MCF 10A (cell line): ENCODE measurements at regions not wholly inside any gene's neighbourhood (a gene's known extent, or its start where the extent isn't known, plus 50 kb on each side); places are given as distances from the start of the nearest gene placed in this dataset.

ENCODE experiments used
- BruUV-seq: library from RNA; stranded (reverse); fragments of 400-500 nt; replicated peaks from 2 replicates; lab custom pipeline; 2021; lab: Mats Ljungman, UMichigan
- CTCF ChIA-PET: fragments of 300-600 bp; sonication (Branson Sonifier 250); formaldehyde crosslinking; extraction: SDS; loops from one replicate; lab custom pipeline; 2021; ENCODE audit warnings: antibody characterized with exemption, inconsistent platforms; lab: Yijun Ruan, JAX
- POLR2A ChIA-PET: fragments of 300-600, 350-650 bp; sonication (Branson Sonifier 250); formaldehyde crosslinking; extraction: SDS; loops from one replicate; lab custom pipeline; 2020; ENCODE audit warnings: antibody characterized with exemption, inconsistent platforms; lab: Yijun Ruan, JAX
- DNase-seq: peaks from one replicate; pipeline ENCODE4 v3.0.0-alpha.2; 2018; ENCODE audit not compliant: unreplicated experiment
- H3K27ac Mint-ChIP-seq: one replicate; pipeline ENCODE4 v1.8.0; 2022; ENCODE audit warnings: mild to moderate bottlenecking, low read depth, mixed read lengths; ENCODE audit not compliant: unreplicated experiment
- H3K27me3 Mint-ChIP-seq: one replicate; pipeline ENCODE4 v1.8.0; 2022; ENCODE audit warnings: mixed read lengths; ENCODE audit not compliant: insufficient read depth, unreplicated experiment
- H3K36me3 Mint-ChIP-seq: one replicate; pipeline ENCODE4 v1.8.0; 2022; ENCODE audit warnings: mild to moderate bottlenecking, moderate library complexity, mixed read lengths; ENCODE audit not compliant: insufficient read depth, unreplicated experiment
- H3K4me1 Mint-ChIP-seq: one replicate; pipeline ENCODE4 v1.8.0; 2022; ENCODE audit warnings: mixed read lengths; ENCODE audit not compliant: insufficient read depth, unreplicated experiment
- H3K4me3 Mint-ChIP-seq: one replicate; pipeline ENCODE4 v1.8.0; 2022; ENCODE audit warnings: mild to moderate bottlenecking, moderate library complexity, mixed read lengths; ENCODE audit not compliant: unreplicated experiment
- H3K9me3 Mint-ChIP-seq: one replicate; pipeline ENCODE4 v1.8.0; 2022; ENCODE audit warnings: mixed read lengths; ENCODE audit not compliant: unreplicated experiment
- CTCF ChIP-seq: fragments of 200-600 bp; IDR thresholded peaks from one replicate; pipeline ENCODE4 v1.8.0; 2022; ENCODE audit warnings: antibody characterized with exemption, mild to moderate bottlenecking; ENCODE audit not compliant: unreplicated experiment
- intact Hi-C: fragments of 100-400 bp; cut with micrococcal nuclease; formaldehyde crosslinking; loops from 2 replicates; pipeline ENCODE4 v1.14.1; 2022

DNA sequence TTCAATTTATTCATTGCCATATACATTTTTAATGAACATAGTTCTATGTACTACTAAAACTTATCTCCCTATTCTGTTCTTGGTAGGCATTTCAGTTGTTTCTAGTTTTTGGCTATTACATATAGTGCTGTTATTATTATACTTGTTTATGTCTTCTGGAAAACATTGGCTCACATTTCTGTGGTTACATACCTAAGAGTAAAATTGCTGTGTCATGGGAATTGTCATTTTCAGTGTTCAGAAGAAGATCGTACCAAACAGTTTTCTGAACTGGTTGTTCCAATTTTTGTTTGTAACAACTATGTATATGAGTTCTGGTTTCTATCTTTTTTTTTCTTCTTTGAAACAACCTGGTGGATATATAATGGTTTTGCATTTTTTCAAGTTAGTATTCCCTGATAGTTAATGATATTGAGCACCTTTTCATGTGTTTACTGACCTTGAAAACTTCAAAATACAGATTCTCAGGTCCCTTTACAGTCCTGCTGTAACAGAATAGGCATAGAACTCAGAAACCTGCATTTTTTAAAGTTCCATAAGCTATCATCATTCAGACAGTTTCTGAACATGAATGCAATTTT, 230.7 kb downstream of the JRKL start:
- TF ChIP-seq CTCF: no peak
- no peak overlapping the region for H3K4me3 Mint-ChIP-seq
- no peak for DNase-seq
- H3K4me1 Mint-ChIP-seq: no peaks in the 10 kb centered on the region
- intact Hi-C loops: no loop called here
- no peaks in the 10 kb centered on the region for H3K27me3 Mint-ChIP-seq
- peaks cover 2% of the 10 kb centered on the region for H3K9me3 Mint-ChIP-seq
- BruUV-seq: no TSS peak
- ChIA-PET CTCF (interaction anchor here (0.5 kb wide), 1 partner anchor 1703 kb away, joined by 6 read pairs; no protein-coding TSS in a partner anchor), POLR2A (no interaction called here)
- H3K36me3 Mint-ChIP-seq: no peaks in the 10 kb centered on the region
- no peak overlapping the region for H3K27ac Mint-ChIP-seq

DNA sequence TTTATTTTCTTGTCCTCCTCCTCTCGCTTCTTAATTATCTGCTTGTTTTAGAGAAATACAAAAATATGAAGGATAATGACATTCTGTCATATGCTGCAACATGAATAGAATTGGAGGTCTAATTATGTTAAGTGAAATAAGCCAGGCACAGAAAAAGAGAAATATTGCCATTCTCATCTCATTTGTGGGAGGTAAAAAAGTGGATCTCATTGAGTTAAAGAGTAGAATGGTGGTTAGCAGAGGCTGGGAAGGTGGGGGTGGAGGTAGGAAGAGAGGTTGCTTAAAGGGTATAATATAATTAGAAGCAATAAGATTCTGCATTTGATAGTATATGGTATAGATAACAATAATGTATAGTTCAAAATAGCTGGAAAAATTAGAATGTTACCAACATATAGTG, 231.3 kb downstream of the JRKL start:
- peaks cover 8% of the 10 kb centered on the region for H3K9me3 Mint-ChIP-seq

GRCh38 chr11:96622026-96622634, 232.3 kb downstream of the JRKL start:
- no peak for TF ChIP-seq CTCF
- Mint-ChIP-seq H3K4me3 (no peak overlapping the region), H3K36me3 (no peaks in the 10 kb centered on the region), H3K27ac (no peak overlapping the region), H3K4me1 (no peaks in the 10 kb centered on the region), H3K9me3 (peaks cover 12% of the 10 kb centered on the region), H3K27me3 (no peaks in the 10 kb centered on the region)
- no TSS peak for BruUV-seq
- POLR2A ChIA-PET: no interaction called here
- intact Hi-C loops: no loop called here
- CTCF ChIA-PET: no interaction called here
- peak; percentile 9 for DNase-seq

More for the DNA sequence above, 231.3 kb downstream of the JRKL start:
- intact Hi-C loops: no loop called here
- Mint-ChIP-seq H3K36me3 (no peaks in the 10 kb centered on the region), H3K27ac (no peak overlapping the region), H3K4me1 (no peaks in the 10 kb centered on the region), H3K27me3 (no peaks in the 10 kb centered on the region), H3K4me3 (no peak overlapping the region)
- CTCF ChIA-PET: interaction anchor here (0.5 kb wide), 1 partner anchor 1702 kb away, joined by 6 read pairs; no protein-coding TSS in a partner anchor
- POLR2A ChIA-PET: no interaction called here
- no peak for TF ChIP-seq CTCF
- BruUV-seq: no TSS peak
- DNase-seq: no peak

GRCh38 chr11:96624126-96624525, 234.3 kb downstream of the JRKL start:
- ChIA-PET CTCF (no interaction called here), POLR2A (no interaction called here)
- H3K4me1 Mint-ChIP-seq: no peaks in the 10 kb centered on the region
- BruUV-seq: no TSS peak
- H3K27ac Mint-ChIP-seq: no peak overlapping the region
- intact Hi-C loops: no loop called here
- no peaks in the 10 kb centered on the region for H3K36me3 Mint-ChIP-seq
- no peak for DNase-seq
- peaks cover 12% of the 10 kb centered on the region for H3K9me3 Mint-ChIP-seq
- H3K27me3 Mint-ChIP-seq: no peaks in the 10 kb centered on the region
- no peak overlapping the region for H3K4me3 Mint-ChIP-seq
- TF ChIP-seq CTCF: no peak
